NB4 (cell line): ENCODE measurements at regions not wholly inside any gene's neighbourhood (a gene's known extent, or its start where the extent isn't known, plus 50 kb on each side); places are given as distances from the start of the nearest gene placed in this dataset.

Source experiments
- DNase-seq: peaks from one replicate; pipeline ENCODE4 v3.0.0; 2010; ENCODE audit warnings: low read depth
- H3K4me3 ChIP-seq: one replicate; pipeline ENCODE4 v1.5.1; 2011; ENCODE audit warnings: mild to moderate bottlenecking, low read depth, low read length, moderate library complexity
- MYC ChIP-seq: IDR thresholded peaks from 2 replicates; pipeline ENCODE4 v1.6.1; 2011; ENCODE audit warnings: low read depth, low read length
- POLR2A ChIP-seq: IDR thresholded peaks from 2 replicates; pipeline ENCODE4 v1.6.1; 2011; ENCODE audit warnings: mild to moderate bottlenecking; ENCODE audit not compliant: insufficient read length; ENCODE audit errors: extremely low read depth
- TF ChIP-seq, protein P1 (sequence below): IDR thresholded peaks from one replicate; pipeline ENCODE4 v1.5.1; 2012; ENCODE audit warnings: low read depth, low read length
- TF ChIP-seq, protein P2 (sequence below): IDR thresholded peaks from 2 replicates; pipeline ENCODE4 v1.6.1; 2011; ENCODE audit warnings: low read depth, low read length

DNA sequence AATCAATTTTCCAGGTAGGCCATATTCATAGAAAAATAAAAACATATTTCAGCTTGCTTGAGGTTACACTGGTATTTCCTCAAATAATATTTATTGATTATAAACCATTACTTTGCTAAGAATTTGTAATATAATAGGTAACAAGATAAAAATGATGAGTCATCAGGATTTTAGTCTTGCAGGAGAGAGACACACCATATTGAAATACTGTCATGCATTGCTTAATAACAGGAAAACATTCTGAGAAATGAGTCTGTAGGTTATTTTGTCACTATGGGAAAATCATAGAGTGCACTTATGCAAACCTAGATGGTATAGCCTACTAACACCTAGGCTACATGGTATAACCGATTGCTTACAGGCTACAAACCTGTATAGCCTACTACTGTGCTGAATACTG is 990.5 kb downstream of the OTOL1 start:
- no peak overlapping the region for H3K4me3 ChIP-seq
- TF ChIP-seq, protein P1, sequence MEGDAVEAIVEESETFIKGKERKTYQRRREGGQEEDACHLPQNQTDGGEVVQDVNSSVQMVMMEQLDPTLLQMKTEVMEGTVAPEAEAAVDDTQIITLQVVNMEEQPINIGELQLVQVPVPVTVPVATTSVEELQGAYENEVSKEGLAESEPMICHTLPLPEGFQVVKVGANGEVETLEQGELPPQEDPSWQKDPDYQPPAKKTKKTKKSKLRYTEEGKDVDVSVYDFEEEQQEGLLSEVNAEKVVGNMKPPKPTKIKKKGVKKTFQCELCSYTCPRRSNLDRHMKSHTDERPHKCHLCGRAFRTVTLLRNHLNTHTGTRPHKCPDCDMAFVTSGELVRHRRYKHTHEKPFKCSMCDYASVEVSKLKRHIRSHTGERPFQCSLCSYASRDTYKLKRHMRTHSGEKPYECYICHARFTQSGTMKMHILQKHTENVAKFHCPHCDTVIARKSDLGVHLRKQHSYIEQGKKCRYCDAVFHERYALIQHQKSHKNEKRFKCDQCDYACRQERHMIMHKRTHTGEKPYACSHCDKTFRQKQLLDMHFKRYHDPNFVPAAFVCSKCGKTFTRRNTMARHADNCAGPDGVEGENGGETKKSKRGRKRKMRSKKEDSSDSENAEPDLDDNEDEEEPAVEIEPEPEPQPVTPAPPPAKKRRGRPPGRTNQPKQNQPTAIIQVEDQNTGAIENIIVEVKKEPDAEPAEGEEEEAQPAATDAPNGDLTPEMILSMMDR, result no peak
- no peak for TF ChIP-seq MYC
- TF ChIP-seq, protein P2, sequence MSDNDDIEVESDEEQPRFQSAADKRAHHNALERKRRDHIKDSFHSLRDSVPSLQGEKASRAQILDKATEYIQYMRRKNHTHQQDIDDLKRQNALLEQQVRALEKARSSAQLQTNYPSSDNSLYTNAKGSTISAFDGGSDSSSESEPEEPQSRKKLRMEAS, result no peak
- no peak for TF ChIP-seq POLR2A
- no peak for DNase-seq

DNA sequence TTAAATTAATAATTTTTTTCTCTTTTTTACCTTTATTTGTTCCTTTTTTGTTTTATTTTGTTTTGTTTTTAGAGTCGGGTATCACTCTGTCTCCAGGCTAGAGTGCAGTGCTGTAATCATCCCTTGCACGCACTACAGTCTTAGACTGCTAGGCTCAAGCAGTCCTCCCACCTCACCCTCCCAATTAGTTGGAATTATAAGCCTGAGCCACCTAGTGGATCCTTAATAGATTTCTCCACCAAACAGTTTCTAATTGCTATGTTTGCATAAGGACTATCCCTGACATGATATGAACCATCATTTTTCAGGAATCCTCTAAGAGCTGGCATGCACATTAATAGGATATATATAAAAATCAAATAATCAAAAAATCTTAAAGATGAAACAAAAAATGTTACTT is 993.2 kb downstream of the OTOL1 start:
- TF ChIP-seq, protein P2, result no peak
- TF ChIP-seq POLR2A (no peak), MYC (no peak)
- TF ChIP-seq, protein P1, result no peak
- no peak overlapping the region for H3K4me3 ChIP-seq
- peak; percentile 9 for DNase-seq

DNA sequence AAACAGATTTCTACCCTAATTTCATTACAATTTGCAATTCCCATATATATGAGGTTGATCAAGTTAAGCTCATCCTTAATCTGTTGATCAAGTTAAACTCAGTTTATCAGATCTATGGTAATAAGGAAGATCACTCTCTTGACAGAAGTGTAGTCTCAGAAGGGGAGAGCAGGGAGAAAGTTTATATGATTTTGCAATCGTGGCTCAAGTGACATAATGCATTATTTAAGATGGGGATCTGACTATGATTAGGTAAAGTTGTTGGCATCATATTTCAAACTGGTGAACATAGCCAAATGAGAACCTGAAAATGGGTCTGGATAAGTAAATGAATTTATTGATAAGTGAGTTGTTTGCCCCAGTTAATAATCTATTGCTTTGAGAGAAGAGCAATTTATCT is 995.3 kb downstream of the OTOL1 start:
- TF ChIP-seq POLR2A (no peak), MYC (no peak)
- TF ChIP-seq, protein P2, result no peak
- TF ChIP-seq, protein P1, result no peak
- DNase-seq, result no peak

DNA sequence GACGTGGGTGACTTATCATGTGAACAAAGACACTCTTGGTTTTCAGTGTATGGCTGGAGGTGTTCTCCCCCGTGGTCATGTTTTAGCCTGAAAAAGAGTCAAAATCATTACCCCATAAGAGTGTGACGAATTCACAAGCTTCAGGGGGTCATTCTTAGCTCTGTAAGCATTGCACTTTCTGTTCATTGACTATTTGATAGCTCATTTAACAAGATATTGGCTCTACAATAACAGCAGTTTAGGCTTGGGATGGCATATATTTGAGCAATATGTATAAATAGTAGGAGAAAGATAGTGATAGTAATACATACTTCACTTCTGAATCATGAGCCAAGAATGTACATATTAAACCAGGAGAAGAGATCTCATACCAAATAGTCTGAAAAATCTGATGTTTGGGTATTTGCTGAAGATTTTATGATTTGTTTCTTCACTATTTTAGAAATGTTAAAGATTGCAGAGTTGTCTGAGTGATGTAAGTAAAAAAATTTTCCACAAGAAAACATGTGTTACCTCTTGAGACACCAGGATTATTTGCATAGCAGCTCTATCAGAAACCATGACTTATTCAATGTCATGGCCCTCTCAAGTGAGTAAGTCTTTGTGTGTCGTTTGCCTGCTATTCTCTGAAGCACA is 996.0 kb downstream of the OTOL1 start:
- TF ChIP-seq, protein P1, result no peak
- TF ChIP-seq, protein P2, result no peak
- no peak for TF ChIP-seq MYC
- TF ChIP-seq POLR2A, result no peak
- DNase-seq, result no peak
- no peak overlapping the region for H3K4me3 ChIP-seq

More for the DNA sequence above, 995.3 kb downstream of the OTOL1 start:
- H3K4me3 ChIP-seq, result no peak overlapping the region

DNA sequence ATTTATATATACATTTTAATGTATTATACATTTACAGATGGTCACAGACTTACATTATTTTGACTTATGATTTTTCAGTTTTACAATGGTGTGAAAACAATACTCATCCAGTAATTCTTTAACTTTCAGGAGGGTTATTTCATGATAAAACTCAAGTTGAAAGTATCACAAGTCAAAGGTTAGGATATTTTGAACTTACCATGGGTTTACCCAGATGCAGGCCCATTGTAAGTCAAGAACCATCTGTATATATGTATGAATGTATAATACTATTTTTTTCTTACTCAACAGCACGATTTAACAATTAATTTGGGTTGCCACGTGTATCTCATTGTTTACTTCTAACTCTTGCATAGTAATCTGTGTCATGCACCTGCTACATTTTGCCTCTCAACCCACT is 1002.0 kb downstream of the OTOL1 start:
- no peak for DNase-seq
- H3K4me3 ChIP-seq, result no peak overlapping the region
- TF ChIP-seq, protein P2, result no peak
- TF ChIP-seq, protein P1, result no peak

DNA sequence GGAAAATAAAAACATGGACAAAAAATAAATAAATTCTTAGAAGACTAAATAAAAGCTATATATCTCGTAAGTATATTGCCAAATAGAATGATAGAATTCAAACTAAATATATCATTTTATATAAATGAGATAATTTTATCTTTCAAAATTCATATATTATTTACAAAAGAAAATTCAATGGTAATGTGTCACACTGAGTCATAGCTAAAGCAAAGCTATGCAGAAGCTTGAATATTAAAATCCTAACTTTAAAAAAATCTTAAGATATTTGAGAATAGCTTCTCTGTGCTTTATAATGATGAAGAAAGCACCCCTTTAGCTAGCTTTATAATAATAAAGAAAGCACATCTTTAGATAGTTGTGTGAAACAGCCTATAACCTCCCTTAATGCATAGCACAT is 1010.8 kb downstream of the OTOL1 start:
- H3K4me3 ChIP-seq, result no peak overlapping the region
- DNase-seq, result no peak
- no peak for TF ChIP-seq MYC
- TF ChIP-seq POLR2A, result no peak
- TF ChIP-seq, protein P1, result no peak
- TF ChIP-seq, protein P2, result no peak
